ENCODE measurements at regions not wholly inside any gene's neighbourhood (a gene's known extent, or its start where the extent isn't known, plus 50 kb on each side); places are given as distances from the start of the nearest gene placed in this dataset.

DNA sequence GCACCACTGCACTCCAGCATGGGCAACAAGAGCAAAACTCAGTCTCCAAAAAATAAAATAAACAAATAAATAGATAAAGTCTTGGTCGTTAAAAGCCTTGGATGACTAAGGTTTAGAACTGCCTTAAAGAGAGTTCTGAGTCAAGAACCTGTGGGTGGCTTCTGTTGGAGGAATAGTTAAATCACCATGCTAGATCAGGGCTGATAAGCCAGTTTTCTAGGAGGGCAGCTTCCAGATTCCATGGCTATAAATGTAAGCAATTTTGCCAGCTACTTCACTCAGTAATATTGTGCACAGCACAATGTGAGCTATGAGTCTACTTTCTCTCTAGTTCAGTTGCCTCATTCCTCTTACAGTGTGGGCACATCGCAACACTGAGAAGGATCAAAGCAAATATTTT is 242.1 kb upstream of the NUDT12 start:
- ChIA-PET POLR2A (no interaction called here), CTCF (interaction anchor here (2.1 to 2.2 kb wide), 2 partner anchors 11 to 217 kb away, joined by 8 to 9 read pairs; no protein-coding TSS in a partner anchor)
- Histone ChIP-seq H3K9me3 (replicated peaks; ENCODE audit: control insufficient read depth, insufficient read depth, low read length) (no peaks in the 10 kb centered on the region), H3K79me2 (ENCODE audit: control insufficient read depth, insufficient read depth, low read length) (no peaks in the 10 kb centered on the region), H3K4me2 (ENCODE audit: insufficient read depth, low read length) (no peak overlapping the region), H3K9me1 (replicated peaks; ENCODE audit: control insufficient read depth, extremely low read depth, insufficient read depth, low read length) (peaks cover 2% of the 10 kb centered on the region), H3K27me3 (ENCODE audit: control insufficient read depth in 2 of 2, insufficient read depth in 2 of 2, low read length in 2 of 2) (no peaks in the 10 kb centered on the region), H3K4me3 (replicated peaks in 1 of 3; ENCODE audit: insufficient read depth in 1 of 3, low read depth in 1 of 3, low read length in 3 of 3) (no peak overlapping the region), H3K4me1 (ENCODE audit: control insufficient read depth, extremely low read depth, insufficient read depth, low read length) (no peaks in the 10 kb centered on the region), H3K9ac (replicated peaks; ENCODE audit: extremely low read depth, insufficient read depth, low read length) (no peak overlapping the region), H4K20me1 (replicated peaks; ENCODE audit: control insufficient read depth, extremely low read depth, insufficient read depth, low read length) (no peaks in the 10 kb centered on the region), H3K36me3 (ENCODE audit: control insufficient read depth in 2 of 2, extremely low read depth in 1 of 2, insufficient read depth in 2 of 2, low read length in 2 of 2) (no peaks in the 10 kb centered on the region), H3K27ac (ENCODE audit: insufficient read depth, low read depth, low read length) (no peak overlapping the region), H2AFZ (ENCODE audit: low read depth, low read length) (no peak overlapping the region)
- intact Hi-C loops (cut with micrococcal nuclease) (no loop called here), dilution Hi-C loops (cut with MboI; ENCODE audit: extremely low pct_ligation_motif_present, low sequenced_read_pairs) (no loop called here)
- BruUV-seq (replicated peaks), result no TSS peak
- TF ChIP-seq JUN (IDR thresholded peaks at IDR 0.05; ENCODE audit: borderline replicate concordance, insufficient read depth, insufficient read length, low read depth) (no peak), MAX (IDR thresholded peaks at IDR 0.05; ENCODE audit: insufficient read depth, insufficient read length) (no peak), MYC (IDR thresholded peaks at IDR 0.05; ENCODE audit: low read depth, low read length) (no peak)
- FAIRE-seq (no peak), DNase-seq (ENCODE audit: low read depth, low spot score) (no peak)

GRCh38 chr5:103801681-103802080 is 239.1 kb upstream of the NUDT12 start:
- Histone ChIP-seq H2AFZ (ENCODE audit: low read depth, low read length) (no peak overlapping the region), H3K27me3 (ENCODE audit: control insufficient read depth in 2 of 2, insufficient read depth in 2 of 2, low read length in 2 of 2) (no peaks in the 10 kb centered on the region), H3K9me3 (replicated peaks; ENCODE audit: control insufficient read depth, insufficient read depth, low read length) (no peaks in the 10 kb centered on the region), H3K9me1 (replicated peaks; ENCODE audit: control insufficient read depth, extremely low read depth, insufficient read depth, low read length) (peaks cover 2% of the 10 kb centered on the region), H3K27ac (ENCODE audit: insufficient read depth, low read depth, low read length) (no peak overlapping the region), H3K9ac (replicated peaks; ENCODE audit: extremely low read depth, insufficient read depth, low read length) (no peak overlapping the region), H4K20me1 (replicated peaks; ENCODE audit: control insufficient read depth, extremely low read depth, insufficient read depth, low read length) (no peaks in the 10 kb centered on the region), H3K36me3 (ENCODE audit: control insufficient read depth in 2 of 2, extremely low read depth in 1 of 2, insufficient read depth in 2 of 2, low read length in 2 of 2) (no peaks in the 10 kb centered on the region), H3K4me2 (ENCODE audit: insufficient read depth, low read length) (no peak overlapping the region), H3K4me3 (replicated peaks in 1 of 3; ENCODE audit: insufficient read depth in 1 of 3, low read depth in 1 of 3, low read length in 3 of 3) (no peak overlapping the region), H3K4me1 (ENCODE audit: control insufficient read depth, extremely low read depth, insufficient read depth, low read length) (no peaks in the 10 kb centered on the region), H3K79me2 (ENCODE audit: control insufficient read depth, insufficient read depth, low read length) (no peaks in the 10 kb centered on the region)
- ChIA-PET POLR2A (no interaction called here), CTCF (interaction anchor here (0.6 kb wide), 1 partner anchor 214 kb away, joined by 4 read pairs; no protein-coding TSS in a partner anchor)
- DNase-seq (ENCODE audit: low read depth, low spot score) (no peak), FAIRE-seq (no peak)
- BruUV-seq (replicated peaks), result no TSS peak
- intact Hi-C loops (cut with micrococcal nuclease) (no loop called here), dilution Hi-C loops (cut with MboI; ENCODE audit: extremely low pct_ligation_motif_present, low sequenced_read_pairs) (no loop called here)
- TF ChIP-seq MAX (IDR thresholded peaks at IDR 0.05; ENCODE audit: insufficient read depth, insufficient read length), result no peak
- no peak for TF ChIP-seq GATA2 (IDR thresholded peaks at IDR 0.05; ENCODE audit: insufficient read depth, insufficient read length, low read depth, low read length)
- no peak for TF ChIP-seq POLR2A (IDR thresholded peaks at IDR 0.05; ENCODE audit: low read depth, low read length)
- no peak for TF ChIP-seq EZH2 (IDR thresholded peaks at IDR 0.05; ENCODE audit: borderline replicate concordance, low read depth, low read length, severe bottlenecking)
- no peak for TF ChIP-seq FOS (IDR thresholded peaks at IDR 0.05; ENCODE audit: borderline replicate concordance, insufficient read depth, low read length)
- no peak for TF ChIP-seq POLR2AphosphoS5 (IDR thresholded peaks at IDR 0.05; ENCODE audit: insufficient read depth, low read depth, low read length)
- no peak for TF ChIP-seq JUN (IDR thresholded peaks at IDR 0.05; ENCODE audit: borderline replicate concordance, insufficient read depth, insufficient read length, low read depth)
- no peak for TF ChIP-seq MYC (IDR thresholded peaks at IDR 0.05; ENCODE audit: low read depth, low read length)
- TF ChIP-seq CTCF (IDR thresholded peaks at IDR 0.05; ENCODE audit: extremely low read depth in 1 of 2, insufficient read depth in 1 of 2, low read depth in 1 of 2, low read length in 2 of 2), result no peak

Data from endothelial cell of umbilical vein (primary cell).